ENCODE measurements at regions not wholly inside any gene's neighbourhood (a gene's known extent, or its start where the extent isn't known, plus 50 kb on each side); places are given as distances from the start of the nearest gene placed in this dataset.

- no peaks in the 10 kb centered on the region for H3K27me3 ChIP-seq (ENCODE audit: control insufficient read depth, insufficient read depth, low read length, poor library complexity, severe bottlenecking)
- no peak overlapping the region for H3K27ac ChIP-seq (ENCODE audit: insufficient read depth, low read depth, low read length, poor library complexity, severe bottlenecking)
- no peaks in the 10 kb centered on the region for H3K36me3 ChIP-seq (ENCODE audit: control insufficient read depth, insufficient read depth, low read length)
- 91 to 96% methylated on average over 3 of the region's 3 CpGs for WGBS, 2 experiments
- H3K4me3 ChIP-seq (ENCODE audit: insufficient read depth, low read depth, low read length): no peak overlapping the region
- no peaks in the 10 kb centered on the region for H3K9me3 ChIP-seq (ENCODE audit: control insufficient read depth, low read length)
- no peaks in the 10 kb centered on the region for H3K4me1 ChIP-seq (ENCODE audit: control insufficient read depth, insufficient read depth, low read length)
Measured at GRCh38 chr7:28346676-28347363, 65.5 kb upstream of the CREB5 start.

DNA sequence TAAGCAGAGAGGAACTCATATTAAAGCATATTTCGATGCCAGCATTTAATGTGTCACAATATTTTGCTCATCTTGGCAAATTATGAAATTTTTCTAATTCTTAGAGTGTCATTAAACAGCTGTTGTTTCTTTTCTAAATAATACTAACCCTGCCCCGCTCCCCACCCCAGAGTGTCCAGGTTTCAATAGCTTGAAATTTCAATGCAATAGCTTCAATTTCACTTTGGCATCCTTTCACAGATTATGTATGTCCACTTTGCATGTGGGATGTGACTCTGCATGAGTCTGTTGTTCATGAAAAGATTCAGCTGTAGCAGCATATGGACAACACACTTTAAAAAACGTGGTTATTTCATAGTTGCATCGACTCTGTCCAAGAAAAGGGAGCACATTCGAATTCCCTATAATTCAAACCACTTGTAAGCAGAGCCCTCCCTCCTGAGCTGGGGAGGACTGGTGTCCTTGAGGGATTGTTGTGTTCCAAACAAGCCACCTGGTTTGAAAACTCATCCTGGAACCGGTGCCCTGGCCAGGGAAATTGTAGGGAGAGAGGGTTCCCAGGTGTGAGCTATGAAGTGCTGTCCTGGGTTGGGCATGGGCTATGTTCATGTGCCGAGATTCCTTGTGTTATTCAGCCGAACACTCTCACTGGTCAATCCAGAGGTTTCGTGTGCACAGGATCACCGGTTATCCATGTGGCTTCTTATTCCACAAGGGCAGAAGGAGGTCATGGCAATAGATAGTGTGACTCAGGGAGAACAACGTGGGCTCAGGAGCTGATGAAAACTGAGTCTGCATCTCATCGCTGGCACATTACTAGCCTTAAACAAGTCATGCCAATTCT lies 64.6 kb upstream of the CREB5 start:
- no peaks in the 10 kb centered on the region for H3K4me1 ChIP-seq (ENCODE audit: control insufficient read depth, insufficient read depth, low read length)
- H3K27me3 ChIP-seq (ENCODE audit: control insufficient read depth, insufficient read depth, low read length, poor library complexity, severe bottlenecking): no peaks in the 10 kb centered on the region
- 95 to 96% methylated on average over 12 of the region's 12 CpGs for WGBS, 2 experiments
- no peaks in the 10 kb centered on the region for H3K9me3 ChIP-seq (ENCODE audit: control insufficient read depth, low read length)
- H3K36me3 ChIP-seq (ENCODE audit: control insufficient read depth, insufficient read depth, low read length): no peaks in the 10 kb centered on the region
- no peak overlapping the region for H3K27ac ChIP-seq (ENCODE audit: insufficient read depth, low read depth, low read length, poor library complexity, severe bottlenecking)
- no peak overlapping the region for H3K4me3 ChIP-seq (ENCODE audit: insufficient read depth, low read depth, low read length)

DNA sequence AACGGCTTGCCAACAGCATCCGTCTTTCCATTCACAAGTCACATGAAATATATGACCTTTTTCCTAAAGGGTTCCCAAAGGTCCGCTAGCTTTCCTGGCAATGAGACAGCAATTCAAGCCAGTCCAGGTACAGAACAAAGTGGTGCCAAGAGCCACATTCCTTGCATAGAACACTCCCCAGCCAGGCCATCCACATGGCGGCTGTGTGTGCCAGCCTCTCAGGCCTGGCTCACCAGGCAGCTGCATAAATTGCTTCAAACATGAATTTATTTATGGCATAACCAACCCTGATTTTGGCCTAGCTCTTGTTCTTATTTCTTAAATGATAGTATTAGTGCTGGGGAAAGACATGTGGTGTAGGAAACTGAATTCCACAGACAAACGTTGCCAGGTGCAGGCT lies 63.7 kb upstream of the CREB5 start:
- Histone ChIP-seq H3K4me3 (ENCODE audit: insufficient read depth, low read depth, low read length) (no peak overlapping the region), H3K4me1 (ENCODE audit: control insufficient read depth, insufficient read depth, low read length) (no peaks in the 10 kb centered on the region), H3K27me3 (ENCODE audit: control insufficient read depth, insufficient read depth, low read length, poor library complexity, severe bottlenecking) (no peaks in the 10 kb centered on the region), H3K9me3 (ENCODE audit: control insufficient read depth, low read length) (no peaks in the 10 kb centered on the region), H3K36me3 (ENCODE audit: control insufficient read depth, insufficient read depth, low read length) (no peaks in the 10 kb centered on the region), H3K27ac (ENCODE audit: insufficient read depth, low read depth, low read length, poor library complexity, severe bottlenecking) (no peak overlapping the region)
- WGBS, 2 experiments: 93 to 94% methylated on average over 5 of the region's 5 CpGs

DNA sequence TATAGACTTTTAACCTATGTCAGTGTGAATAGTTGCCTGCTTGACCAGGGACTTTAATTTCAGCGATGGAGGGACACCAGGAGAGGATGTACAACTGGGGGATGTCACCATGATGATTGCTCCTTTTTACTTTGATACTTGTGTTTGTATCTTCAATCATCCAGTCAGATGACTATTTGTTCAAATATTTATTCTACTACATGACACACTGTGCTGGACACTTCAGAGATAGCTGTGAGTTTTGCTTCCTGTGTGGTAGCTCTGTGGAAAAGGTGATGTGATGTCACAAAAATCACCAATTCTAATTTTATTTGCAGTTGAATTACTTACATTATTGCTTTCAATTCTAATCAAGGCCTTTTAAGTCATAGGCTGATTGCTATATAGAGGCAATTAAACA lies 62.7 kb upstream of the CREB5 start:
- Histone ChIP-seq H3K9me3 (ENCODE audit: control insufficient read depth, low read length) (no peaks in the 10 kb centered on the region), H3K4me1 (ENCODE audit: control insufficient read depth, insufficient read depth, low read length) (no peaks in the 10 kb centered on the region), H3K27ac (ENCODE audit: insufficient read depth, low read depth, low read length, poor library complexity, severe bottlenecking) (no peak overlapping the region), H3K36me3 (ENCODE audit: control insufficient read depth, insufficient read depth, low read length) (no peaks in the 10 kb centered on the region), H3K27me3 (ENCODE audit: control insufficient read depth, insufficient read depth, low read length, poor library complexity, severe bottlenecking) (no peaks in the 10 kb centered on the region), H3K4me3 (ENCODE audit: insufficient read depth, low read depth, low read length) (no peak overlapping the region)
- 94 to 100% methylated on average over 1 of the region's 1 CpG for WGBS, 2 experiments

DNA sequence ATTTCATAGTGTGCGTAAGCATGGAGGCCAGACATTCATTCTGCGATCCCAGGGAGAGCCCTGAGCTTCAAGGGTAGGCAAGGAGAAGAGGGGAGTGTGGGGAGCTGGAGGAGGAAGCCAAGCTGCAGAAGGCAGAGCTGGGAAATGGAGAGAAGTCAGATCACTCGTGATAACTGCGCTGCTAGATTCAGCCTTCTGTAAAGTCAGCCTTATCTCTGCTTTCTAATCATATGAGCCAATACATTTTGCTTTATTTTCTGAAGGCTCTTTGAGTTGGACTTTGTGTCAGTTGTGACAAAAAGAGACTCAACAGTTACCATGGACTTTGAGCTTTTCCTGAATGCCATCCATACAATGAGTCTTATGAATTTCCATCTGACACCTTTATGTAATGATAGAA lies 61.7 kb upstream of the CREB5 start:
- H3K9me3 ChIP-seq (ENCODE audit: control insufficient read depth, low read length): no peaks in the 10 kb centered on the region
- H3K36me3 ChIP-seq (ENCODE audit: control insufficient read depth, insufficient read depth, low read length): no peaks in the 10 kb centered on the region
- no peak overlapping the region for H3K4me3 ChIP-seq (ENCODE audit: insufficient read depth, low read depth, low read length)
- no peak overlapping the region for H3K27ac ChIP-seq (ENCODE audit: insufficient read depth, low read depth, low read length, poor library complexity, severe bottlenecking)
- WGBS, 2 experiments: 90 to 94% methylated on average over 4 of the region's 4 CpGs
- no peaks in the 10 kb centered on the region for H3K27me3 ChIP-seq (ENCODE audit: control insufficient read depth, insufficient read depth, low read length, poor library complexity, severe bottlenecking)
- no peaks in the 10 kb centered on the region for H3K4me1 ChIP-seq (ENCODE audit: control insufficient read depth, insufficient read depth, low read length)

DNA sequence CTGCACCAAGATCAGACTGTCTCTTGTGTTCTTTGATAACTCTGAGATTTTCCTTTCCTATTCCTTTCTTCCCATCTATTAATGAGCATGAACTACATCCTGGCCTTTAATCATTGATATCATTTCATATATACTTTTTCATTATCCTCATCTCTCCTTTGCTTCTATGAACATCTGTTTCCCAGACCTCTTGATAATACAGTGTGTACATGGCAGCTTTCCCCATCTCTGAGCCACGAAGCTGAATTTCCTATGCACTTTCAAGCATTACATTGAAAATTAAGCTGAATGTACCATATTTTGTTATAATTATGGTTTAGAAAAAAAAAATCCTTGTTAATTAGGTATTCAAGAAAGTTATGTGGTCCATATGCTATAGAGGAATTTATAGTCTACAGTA lies 60.9 kb upstream of the CREB5 start:
- Histone ChIP-seq H3K4me3 (ENCODE audit: insufficient read depth, low read depth, low read length) (no peak overlapping the region), H3K27ac (ENCODE audit: insufficient read depth, low read depth, low read length, poor library complexity, severe bottlenecking) (no peak overlapping the region), H3K27me3 (ENCODE audit: control insufficient read depth, insufficient read depth, low read length, poor library complexity, severe bottlenecking) (no peaks in the 10 kb centered on the region), H3K36me3 (ENCODE audit: control insufficient read depth, insufficient read depth, low read length) (no peaks in the 10 kb centered on the region), H3K9me3 (ENCODE audit: control insufficient read depth, low read length) (no peaks in the 10 kb centered on the region), H3K4me1 (ENCODE audit: control insufficient read depth, insufficient read depth, low read length) (no peaks in the 10 kb centered on the region)
- WGBS, 2 experiments: 80 to 100% methylated on average over 1 of the region's 1 CpG

DNA sequence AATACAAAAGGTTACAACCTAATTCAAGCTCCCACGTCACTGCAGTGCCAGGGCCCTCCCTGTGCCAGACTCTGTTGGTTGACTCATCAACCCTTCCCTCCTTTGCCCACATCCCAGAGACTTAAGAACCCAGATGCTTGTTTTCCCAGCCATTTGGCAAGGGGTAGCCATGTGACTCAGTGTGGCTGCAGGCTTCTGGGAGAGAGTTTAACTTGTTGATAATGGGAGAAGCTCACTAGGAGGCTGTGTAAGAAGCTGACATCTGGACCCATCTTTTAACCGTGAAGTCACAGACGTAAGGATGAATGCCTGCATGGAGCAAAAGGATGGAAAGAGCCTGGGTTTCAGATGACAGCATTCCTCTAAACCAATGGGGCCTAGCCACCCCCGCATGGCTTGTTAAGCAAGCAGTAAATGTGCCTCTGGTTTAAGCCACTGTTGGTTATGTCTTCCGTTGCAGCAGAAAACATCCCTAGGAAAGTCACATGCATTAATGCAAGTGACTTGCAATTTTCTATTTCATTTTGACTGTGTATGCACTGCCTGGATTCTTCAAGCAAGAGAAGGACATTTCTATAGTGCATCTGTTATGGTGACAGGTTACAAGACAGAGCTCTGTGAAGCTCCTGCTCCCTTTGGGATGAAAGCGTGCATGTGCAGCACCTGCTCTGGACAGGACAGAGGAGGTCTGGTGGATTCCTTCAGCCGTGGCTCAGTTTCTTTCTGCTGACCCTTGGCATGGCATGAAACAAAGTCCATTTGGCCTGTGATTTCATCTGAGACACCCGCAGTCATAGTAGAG lies 57.5 kb upstream of the CREB5 start:
- Histone ChIP-seq H3K27ac (ENCODE audit: insufficient read depth, low read depth, low read length, poor library complexity, severe bottlenecking) (no peak overlapping the region), H3K36me3 (ENCODE audit: control insufficient read depth, insufficient read depth, low read length) (no peaks in the 10 kb centered on the region), H3K4me1 (ENCODE audit: control insufficient read depth, insufficient read depth, low read length) (no peaks in the 10 kb centered on the region), H3K4me3 (ENCODE audit: insufficient read depth, low read depth, low read length) (no peak overlapping the region), H3K9me3 (ENCODE audit: control insufficient read depth, low read length) (no peaks in the 10 kb centered on the region), H3K27me3 (ENCODE audit: control insufficient read depth, insufficient read depth, low read length, poor library complexity, severe bottlenecking) (no peaks in the 10 kb centered on the region)
- WGBS, 2 experiments: 85 to 87% methylated on average over 7 of the region's 8 CpGs

GRCh38 chr7:28355635-28356319 lies 56.5 kb upstream of the CREB5 start:
- Histone ChIP-seq H3K36me3 (ENCODE audit: control insufficient read depth, insufficient read depth, low read length) (no peaks in the 10 kb centered on the region), H3K9me3 (ENCODE audit: control insufficient read depth, low read length) (no peaks in the 10 kb centered on the region), H3K27ac (ENCODE audit: insufficient read depth, low read depth, low read length, poor library complexity, severe bottlenecking) (no peak overlapping the region), H3K4me1 (ENCODE audit: control insufficient read depth, insufficient read depth, low read length) (no peaks in the 10 kb centered on the region), H3K27me3 (ENCODE audit: control insufficient read depth, insufficient read depth, low read length, poor library complexity, severe bottlenecking) (no peaks in the 10 kb centered on the region), H3K4me3 (ENCODE audit: insufficient read depth, low read depth, low read length) (no peak overlapping the region)
- WGBS, 2 experiments: 93% methylated on average over 16 of the region's 16 CpGs

GRCh38 chr7:28356619-28357018 lies 55.7 kb upstream of the CREB5 start:
- WGBS, 2 experiments: 75 to 79% methylated on average over 8 of the region's 8 CpGs
- H3K27me3 ChIP-seq (ENCODE audit: control insufficient read depth, insufficient read depth, low read length, poor library complexity, severe bottlenecking): no peaks in the 10 kb centered on the region
- no peak overlapping the region for H3K4me3 ChIP-seq (ENCODE audit: insufficient read depth, low read depth, low read length)
- H3K9me3 ChIP-seq (ENCODE audit: control insufficient read depth, low read length): no peaks in the 10 kb centered on the region
- no peaks in the 10 kb centered on the region for H3K36me3 ChIP-seq (ENCODE audit: control insufficient read depth, insufficient read depth, low read length)
- peaks cover 8% of the 10 kb centered on the region for H3K4me1 ChIP-seq (ENCODE audit: control insufficient read depth, insufficient read depth, low read length)
- H3K27ac ChIP-seq (ENCODE audit: insufficient read depth, low read depth, low read length, poor library complexity, severe bottlenecking): no peak overlapping the region

Measured in ectodermal cell (in vitro differentiated cells).